ENCODE measurements at regions not wholly inside any gene's neighbourhood (a gene's known extent, or its start where the extent isn't known, plus 50 kb on each side); places are given as distances from the start of the nearest gene placed in this dataset.

- Histone ChIP-seq H3K4me3 (no peak overlapping the region), H3K27ac (no peak overlapping the region)
Observed at GRCh38 chr2:120622159-120622869, 113.4 kb upstream of the GLI2 start.

- H3K4me3 ChIP-seq: no peak overlapping the region
- H3K27ac ChIP-seq: no peak overlapping the region
Observed at GRCh38 chr2:120622886-120623753, 112.5 kb upstream of the GLI2 start.

- H3K27ac ChIP-seq: no peak overlapping the region
- no peak overlapping the region for H3K4me3 ChIP-seq
Observed at GRCh38 chr2:120624061-120624737, 111.5 kb upstream of the GLI2 start.

GRCh38 chr2:120624738-120625446, 110.8 kb upstream of the GLI2 start:
- Histone ChIP-seq H3K4me3 (no peak overlapping the region), H3K27ac (no peak overlapping the region)

- H3K4me3 ChIP-seq: no peak overlapping the region
- no peak overlapping the region for H3K27ac ChIP-seq
Observed at GRCh38 chr2:120625865-120626560, 109.7 kb upstream of the GLI2 start.

- Histone ChIP-seq H3K27ac (no peak overlapping the region), H3K4me3 (no peak overlapping the region)
Observed at GRCh38 chr2:120626566-120626965, 109.1 kb upstream of the GLI2 start.

- Histone ChIP-seq H3K27ac (no peak overlapping the region), H3K4me3 (no peak overlapping the region)
Observed at GRCh38 chr2:120628248-120628647, 107.4 kb upstream of the GLI2 start.

GRCh38 chr2:120629241-120629895, 106.3 kb upstream of the GLI2 start:
- Histone ChIP-seq H3K27ac (peak overlapping the region in 1 of 21 experiments; percentile 23), H3K4me3 (no peak overlapping the region)

GRCh38 chr2:120630031-120630701, 105.5 kb upstream of the GLI2 start:
- Histone ChIP-seq H3K4me3 (no peak overlapping the region), H3K27ac (peak overlapping the region in 2 of 21 experiments; percentile 43 to 44)

GRCh38 chr2:120631236-120631635, 104.4 kb upstream of the GLI2 start:
- H3K27ac ChIP-seq: peak overlapping the region in 3 of 21 experiments; percentile 27 to 44 (median 34)
- H3K4me3 ChIP-seq: no peak overlapping the region

GRCh38 chr2:120631724-120632123, 103.9 kb upstream of the GLI2 start:
- Histone ChIP-seq H3K4me3 (no peak overlapping the region), H3K27ac (peak overlapping the region in 1 of 21 experiments; percentile 27)

GRCh38 chr2:120632796-120633646, 102.6 kb upstream of the GLI2 start:
- H3K27ac ChIP-seq: no peak overlapping the region
- H3K4me3 ChIP-seq: no peak overlapping the region

GRCh38 chr2:120634533-120634932, 101.1 kb upstream of the GLI2 start:
- H3K4me3 ChIP-seq: no peak overlapping the region
- H3K27ac ChIP-seq: no peak overlapping the region

GRCh38 chr2:120635146-120635545, 100.5 kb upstream of the GLI2 start:
- no peak overlapping the region for H3K27ac ChIP-seq

GRCh38 chr2:120637847-120638246, 97.8 kb upstream of the GLI2 start:
- no peak overlapping the region for H3K27ac ChIP-seq
- no peak overlapping the region for H3K4me3 ChIP-seq

More at GRCh38 chr2:120635146-120635545, 100.5 kb upstream of the GLI2 start:
- H3K4me3 ChIP-seq: no peak overlapping the region

GRCh38 chr2:120638450-120638849, 97.2 kb upstream of the GLI2 start:
- no peak overlapping the region for H3K27ac ChIP-seq

GRCh38 chr2:120641366-120641771, 94.3 kb upstream of the GLI2 start:
- Histone ChIP-seq H3K27ac (no peak overlapping the region), H3K4me3 (no peak overlapping the region)

More at GRCh38 chr2:120638450-120638849, 97.2 kb upstream of the GLI2 start:
- no peak overlapping the region for H3K4me3 ChIP-seq

Measured in skin epidermis (tissue), 12 donors.